ENCODE measurements at regions not wholly inside any gene's neighbourhood (a gene's known extent, or its start where the extent isn't known, plus 50 kb on each side); places are given as distances from the start of the nearest gene placed in this dataset.

GRCh38 chr6:8672882-8673281 is 237.5 kb upstream of the SLC35B3 start:
- Histone ChIP-seq H3K4me1 (ENCODE audit: control insufficient read depth, insufficient read depth, low read length) (peaks cover 3% of the 10 kb centered on the region), H3K27ac (ENCODE audit: low read length) (no peak overlapping the region), H3K9me3 (ENCODE audit: control insufficient read depth, insufficient read depth, low read length) (no peaks in the 10 kb centered on the region), H3K27me3 (ENCODE audit: control insufficient read depth, insufficient read depth, low read length) (no peaks in the 10 kb centered on the region), H3K4me3 (ENCODE audit: low read length) (no peak overlapping the region), H3K36me3 (ENCODE audit: control insufficient read depth, insufficient read depth, low read length) (no peaks in the 10 kb centered on the region)
- ATAC-seq (no peak), DNase-seq (no peak)
- intact Hi-C loops (cut with micrococcal nuclease), result no loop called here
- no peak overlapping the region for H3K4me3 Mint-ChIP-seq
- no peaks in the 10 kb centered on the region for H3K27me3 Mint-ChIP-seq (ENCODE audit: low read depth in 2 of 2)
- no peaks in the 10 kb centered on the region for H3K36me3 Mint-ChIP-seq
- H3K27ac Mint-ChIP-seq, result no peak overlapping the region
- TF ChIP-seq, protein P1, sequence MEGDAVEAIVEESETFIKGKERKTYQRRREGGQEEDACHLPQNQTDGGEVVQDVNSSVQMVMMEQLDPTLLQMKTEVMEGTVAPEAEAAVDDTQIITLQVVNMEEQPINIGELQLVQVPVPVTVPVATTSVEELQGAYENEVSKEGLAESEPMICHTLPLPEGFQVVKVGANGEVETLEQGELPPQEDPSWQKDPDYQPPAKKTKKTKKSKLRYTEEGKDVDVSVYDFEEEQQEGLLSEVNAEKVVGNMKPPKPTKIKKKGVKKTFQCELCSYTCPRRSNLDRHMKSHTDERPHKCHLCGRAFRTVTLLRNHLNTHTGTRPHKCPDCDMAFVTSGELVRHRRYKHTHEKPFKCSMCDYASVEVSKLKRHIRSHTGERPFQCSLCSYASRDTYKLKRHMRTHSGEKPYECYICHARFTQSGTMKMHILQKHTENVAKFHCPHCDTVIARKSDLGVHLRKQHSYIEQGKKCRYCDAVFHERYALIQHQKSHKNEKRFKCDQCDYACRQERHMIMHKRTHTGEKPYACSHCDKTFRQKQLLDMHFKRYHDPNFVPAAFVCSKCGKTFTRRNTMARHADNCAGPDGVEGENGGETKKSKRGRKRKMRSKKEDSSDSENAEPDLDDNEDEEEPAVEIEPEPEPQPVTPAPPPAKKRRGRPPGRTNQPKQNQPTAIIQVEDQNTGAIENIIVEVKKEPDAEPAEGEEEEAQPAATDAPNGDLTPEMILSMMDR (IDR thresholded peaks at IDR 0.05), result no peak
- H3K9me3 Mint-ChIP-seq, result peaks cover 3 to 4% of the 10 kb centered on the region in 2 donors
- no peaks in the 10 kb centered on the region for H3K4me1 Mint-ChIP-seq
- WGBS (ENCODE audit: insufficient coverage), result 87% methylated on average over 2 of the region's 3 CpGs

GRCh38 chr6:8670792-8671191 is 235.4 kb upstream of the SLC35B3 start:
- Mint-ChIP-seq H3K27ac (no peak overlapping the region), H3K27me3 (ENCODE audit: low read depth in 2 of 2) (no peaks in the 10 kb centered on the region), H3K4me3 (no peak overlapping the region), H3K9me3 (peaks cover 4 to 11% of the 10 kb centered on the region in 2 donors), H3K4me1 (no peaks in the 10 kb centered on the region), H3K36me3 (no peaks in the 10 kb centered on the region)
- Histone ChIP-seq H3K27me3 (ENCODE audit: control insufficient read depth, insufficient read depth, low read length) (no peaks in the 10 kb centered on the region), H3K9me3 (ENCODE audit: control insufficient read depth, insufficient read depth, low read length) (no peaks in the 10 kb centered on the region), H3K4me1 (ENCODE audit: control insufficient read depth, insufficient read depth, low read length) (peaks cover 3% of the 10 kb centered on the region), H3K4me3 (ENCODE audit: low read length) (no peak overlapping the region), H3K36me3 (ENCODE audit: control insufficient read depth, insufficient read depth, low read length) (no peaks in the 10 kb centered on the region), H3K27ac (ENCODE audit: low read length) (no peak overlapping the region)
- TF ChIP-seq, protein P1 (IDR thresholded peaks at IDR 0.05), result no peak
- ATAC-seq (no peak), DNase-seq (no peak)
- no CpG with 5 or more reads among the region's 1 CpG for WGBS (ENCODE audit: insufficient coverage)
- intact Hi-C loops (cut with micrococcal nuclease), result no loop called here

DNA sequence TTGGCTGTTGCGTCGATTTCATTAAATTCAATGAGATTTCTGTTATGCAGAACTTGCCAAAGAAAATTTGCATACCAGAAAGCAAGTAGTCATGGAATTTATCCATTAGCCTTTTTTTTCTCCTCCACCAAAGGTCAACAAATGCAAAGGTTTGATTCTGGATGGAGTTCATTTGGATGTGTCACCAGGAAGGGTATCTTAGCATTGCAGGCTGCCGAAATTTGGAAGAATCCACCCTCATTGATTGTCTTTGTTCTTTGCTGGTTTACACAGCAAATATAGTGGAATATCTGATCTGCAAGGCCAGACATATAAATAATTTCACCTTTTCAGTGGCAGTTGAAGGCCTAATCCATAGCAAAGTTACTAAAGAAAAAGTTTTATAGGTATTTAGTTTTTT is 229.4 kb upstream of the SLC35B3 start:
- Mint-ChIP-seq H3K4me1 (no peaks in the 10 kb centered on the region), H3K9me3 (peaks cover 3 to 7% of the 10 kb centered on the region in 2 donors), H3K27me3 (ENCODE audit: low read depth in 2 of 2) (no peaks in the 10 kb centered on the region), H3K27ac (no peak overlapping the region), H3K36me3 (no peaks in the 10 kb centered on the region), H3K4me3 (no peak overlapping the region)
- intact Hi-C loops (cut with micrococcal nuclease), result no loop called here
- DNase-seq (no peak), ATAC-seq (no peak)
- Histone ChIP-seq H3K36me3 (ENCODE audit: control insufficient read depth, insufficient read depth, low read length) (no peaks in the 10 kb centered on the region), H3K27me3 (ENCODE audit: control insufficient read depth, insufficient read depth, low read length) (no peaks in the 10 kb centered on the region), H3K4me3 (ENCODE audit: low read length) (no peak overlapping the region), H3K27ac (ENCODE audit: low read length) (no peak overlapping the region), H3K4me1 (ENCODE audit: control insufficient read depth, insufficient read depth, low read length) (no peaks in the 10 kb centered on the region), H3K9me3 (ENCODE audit: control insufficient read depth, insufficient read depth, low read length) (no peaks in the 10 kb centered on the region)
- TF ChIP-seq, protein P1 (IDR thresholded peaks at IDR 0.05), result no peak
- 100% methylated on average over 3 of the region's 3 CpGs for WGBS (ENCODE audit: insufficient coverage)

DNA sequence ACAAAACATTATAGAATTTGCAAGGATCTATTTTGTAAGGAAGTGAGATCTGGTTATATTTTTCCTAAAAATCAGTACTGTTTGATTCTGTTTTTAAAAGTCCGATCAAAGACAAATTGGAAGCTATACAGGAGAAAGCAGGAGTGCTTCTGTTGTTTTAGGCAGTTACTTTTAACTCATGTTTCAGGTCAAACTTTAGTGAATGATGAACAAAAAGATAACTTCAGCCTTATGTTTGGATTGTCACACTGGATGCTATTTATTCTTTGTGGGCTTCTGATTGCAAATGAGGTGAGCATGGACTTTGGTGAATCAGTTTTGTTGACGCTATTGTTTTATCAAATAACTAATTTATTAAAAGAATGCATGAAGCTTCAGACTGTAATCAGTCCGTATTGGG is 228.7 kb upstream of the SLC35B3 start:
- intact Hi-C loops (cut with micrococcal nuclease), result no loop called here
- H3K36me3 Mint-ChIP-seq, result no peaks in the 10 kb centered on the region
- TF ChIP-seq, protein P1 (IDR thresholded peaks at IDR 0.05), result no peak
- no peaks in the 10 kb centered on the region for H3K4me1 ChIP-seq (ENCODE audit: control insufficient read depth, insufficient read depth, low read length)
- WGBS (ENCODE audit: insufficient coverage), result 82% methylated on average over 1 of the region's 3 CpGs
- ATAC-seq (no peak), DNase-seq (no peak)
- no peaks in the 10 kb centered on the region for H3K4me1 Mint-ChIP-seq
- H3K27me3 Mint-ChIP-seq (ENCODE audit: low read depth in 2 of 2), result no peaks in the 10 kb centered on the region
- peaks cover 4% of the 10 kb centered on the region for H3K9me3 ChIP-seq (ENCODE audit: control insufficient read depth, insufficient read depth, low read length)
- no peaks in the 10 kb centered on the region for H3K36me3 ChIP-seq (ENCODE audit: control insufficient read depth, insufficient read depth, low read length)
- H3K4me3 Mint-ChIP-seq, result no peak overlapping the region
- no peaks in the 10 kb centered on the region for H3K27me3 ChIP-seq (ENCODE audit: control insufficient read depth, insufficient read depth, low read length)
- peaks cover 3 to 7% of the 10 kb centered on the region in 2 donors for H3K9me3 Mint-ChIP-seq
- H3K4me3 ChIP-seq (ENCODE audit: low read length), result no peak overlapping the region
- H3K27ac Mint-ChIP-seq, result no peak overlapping the region
- no peak overlapping the region for H3K27ac ChIP-seq (ENCODE audit: low read length)

All from natural killer cell (primary cell).